Calu3 (cell line): ENCODE measurements at regions not wholly inside any gene's neighbourhood (a gene's known extent, or its start where the extent isn't known, plus 50 kb on each side); places are given as distances from the start of the nearest gene placed in this dataset.

Experiments
- BruUV-seq: library from RNA; stranded (reverse); fragments of 400-500 nt; replicated peaks from 2 replicates; lab custom pipeline; 2021; lab: Mats Ljungman, UMichigan
- CTCF ChIA-PET: fragments of 300-600 bp; sonication (Branson Sonifier 250); formaldehyde crosslinking; loops from one replicate; lab custom pipeline; 2022; ENCODE audit warnings: antibody characterized with exemption; lab: Charles Lee
- DNase-seq: peaks from one replicate; pipeline ENCODE4 v3.0.0; 2022
- H3K27ac Mint-ChIP-seq: one replicate; pipeline ENCODE4 v1.8.0; 2022; ENCODE audit warnings: mixed read lengths; ENCODE audit not compliant: unreplicated experiment
- H3K27me3 Mint-ChIP-seq: one replicate; pipeline ENCODE4 v1.8.0; 2022; ENCODE audit warnings: mixed read lengths; ENCODE audit not compliant: unreplicated experiment
- H3K36me3 Mint-ChIP-seq: one replicate; pipeline ENCODE4 v1.8.0; 2022; ENCODE audit warnings: mild to moderate bottlenecking, moderate library complexity, mixed read lengths; ENCODE audit not compliant: insufficient read depth, unreplicated experiment
- H3K4me1 Mint-ChIP-seq: one replicate; pipeline ENCODE4 v1.8.0; 2022; ENCODE audit warnings: mild to moderate bottlenecking, low read depth, mixed read lengths; ENCODE audit not compliant: unreplicated experiment
- H3K4me3 Mint-ChIP-seq: one replicate; pipeline ENCODE4 v1.8.0; 2022; ENCODE audit warnings: mild to moderate bottlenecking, low read depth, moderate library complexity, mixed read lengths; ENCODE audit not compliant: unreplicated experiment
- H3K9me3 Mint-ChIP-seq: one replicate; pipeline ENCODE4 v1.8.0; 2022; ENCODE audit warnings: low read depth, mixed read lengths; ENCODE audit not compliant: unreplicated experiment
- CTCF ChIP-seq: fragments of 200-600 bp; IDR thresholded peaks from one replicate; pipeline ENCODE4 v1.8.0; 2022; ENCODE audit warnings: antibody characterized with exemption; ENCODE audit not compliant: unreplicated experiment
- intact Hi-C: fragments of 100-400 bp; cut with micrococcal nuclease; formaldehyde crosslinking; loops from one replicate; pipeline ENCODE4 v1.10.0; 2022; ENCODE audit not compliant: unreplicated experiment

DNA sequence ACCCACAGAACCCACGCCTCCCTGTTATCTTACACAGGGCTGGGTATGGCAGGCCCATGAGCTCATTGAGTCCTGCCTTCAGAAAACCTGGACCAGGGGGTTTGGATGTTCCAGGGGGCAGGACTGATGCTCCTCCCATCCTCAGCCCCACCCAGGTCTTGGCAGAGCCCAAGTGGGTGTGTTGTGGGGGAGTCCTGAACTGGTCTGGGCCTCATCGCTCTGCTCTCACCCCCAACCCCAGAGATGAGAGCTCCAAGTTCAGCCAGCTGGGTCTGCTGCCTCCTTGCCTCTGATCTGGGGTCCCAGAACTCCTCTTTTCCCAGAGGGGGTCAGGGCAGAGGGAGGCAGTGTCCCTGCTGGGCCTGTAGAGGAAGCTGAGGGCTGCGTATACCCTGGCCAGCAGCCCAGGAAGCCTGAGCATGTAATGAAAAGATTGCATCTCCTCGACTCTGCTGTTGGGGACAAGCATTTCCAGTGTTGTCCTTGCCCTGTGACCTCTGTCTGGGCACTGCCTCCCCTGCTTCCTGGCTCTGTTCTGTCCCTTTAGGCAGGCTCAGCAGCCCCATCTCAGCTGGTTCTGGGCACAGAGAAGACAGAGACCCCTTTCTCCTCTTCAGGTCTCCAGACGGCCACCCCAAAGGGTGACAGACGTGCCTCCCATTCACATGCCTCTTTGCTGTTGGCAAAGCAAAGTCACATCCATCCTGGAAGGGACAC lies 54.7 kb upstream of the EPS8L3 start:
- BruUV-seq, result no TSS peak
- Mint-ChIP-seq H3K36me3 (no peaks in the 10 kb centered on the region), H3K27ac (no peak overlapping the region), H3K4me3 (no peak overlapping the region), H3K9me3 (no peaks in the 10 kb centered on the region), H3K4me1 (peaks cover 21% of the 10 kb centered on the region), H3K27me3 (no peaks in the 10 kb centered on the region)
- DNase-seq, result no peak
- CTCF ChIA-PET, result interaction anchor here (0.6 kb wide), 1 partner anchor 189 kb away, joined by 3 read pairs; no protein-coding TSS in a partner anchor
- intact Hi-C loops, result no loop called here
- no peak for TF ChIP-seq CTCF

- H3K36me3 Mint-ChIP-seq, result no peaks in the 10 kb centered on the region
- no peak for DNase-seq
- peaks cover 15% of the 10 kb centered on the region for H3K4me1 Mint-ChIP-seq
- no TSS peak for BruUV-seq
- intact Hi-C loops, result no loop called here
- CTCF ChIA-PET, result no interaction called here
- no peaks in the 10 kb centered on the region for H3K9me3 Mint-ChIP-seq
- no peak overlapping the region for H3K4me3 Mint-ChIP-seq
- TF ChIP-seq CTCF, result no peak
- H3K27me3 Mint-ChIP-seq, result no peaks in the 10 kb centered on the region
- H3K27ac Mint-ChIP-seq, result no peak overlapping the region
These were observed 54.2 kb upstream of the EPS8L3 start for GRCh38 chr1:109817881-109818270.

- CTCF ChIA-PET, result no interaction called here
- H3K27ac Mint-ChIP-seq, result no peak overlapping the region
- no peak for TF ChIP-seq CTCF
- H3K4me3 Mint-ChIP-seq, result no peak overlapping the region
- H3K9me3 Mint-ChIP-seq, result no peaks in the 10 kb centered on the region
- H3K36me3 Mint-ChIP-seq, result no peaks in the 10 kb centered on the region
- DNase-seq, result no peak
- no TSS peak for BruUV-seq
- H3K4me1 Mint-ChIP-seq, result peaks cover 9% of the 10 kb centered on the region
- no peaks in the 10 kb centered on the region for H3K27me3 Mint-ChIP-seq
- intact Hi-C loops, result no loop called here
These were observed 53.3 kb upstream of the EPS8L3 start for GRCh38 chr1:109816975-109817535.

GRCh38 chr1:109816175-109816811 lies 52.6 kb upstream of the EPS8L3 start:
- Mint-ChIP-seq H3K9me3 (no peaks in the 10 kb centered on the region), H3K4me1 (peaks cover 6% of the 10 kb centered on the region), H3K27ac (no peak overlapping the region), H3K27me3 (no peaks in the 10 kb centered on the region), H3K4me3 (no peak overlapping the region), H3K36me3 (no peaks in the 10 kb centered on the region)
- no TSS peak for BruUV-seq
- intact Hi-C loops, result no loop called here
- CTCF ChIA-PET, result no interaction called here
- no peak for TF ChIP-seq CTCF
- DNase-seq, result no peak
